ENCODE measurements at regions not wholly inside any gene's neighbourhood (a gene's known extent, or its start where the extent isn't known, plus 50 kb on each side); places are given as distances from the start of the nearest gene placed in this dataset.

DNA sequence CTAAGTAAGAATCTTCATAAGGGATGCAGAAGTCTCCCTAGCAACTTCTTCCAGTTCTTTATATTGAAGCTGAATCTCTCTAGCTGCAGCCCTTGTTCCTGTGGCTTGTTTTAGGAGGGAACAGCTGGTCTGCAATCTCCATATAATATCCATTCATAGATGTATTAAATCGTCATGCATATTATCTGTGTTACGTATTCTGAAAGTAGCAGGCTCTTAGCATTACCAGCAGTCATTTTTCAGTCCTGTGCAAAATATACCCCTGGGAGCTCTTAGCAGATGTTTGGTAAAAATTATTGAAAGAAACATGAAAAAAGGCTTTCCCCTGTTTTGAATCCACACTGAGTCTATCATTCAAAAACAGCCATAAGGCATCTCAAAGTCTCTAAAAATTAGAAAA lies 385.3 kb downstream of the IRS1 start:
- H3K9ac ChIP-seq (ENCODE audit: low read length): no peak overlapping the region

DNA sequence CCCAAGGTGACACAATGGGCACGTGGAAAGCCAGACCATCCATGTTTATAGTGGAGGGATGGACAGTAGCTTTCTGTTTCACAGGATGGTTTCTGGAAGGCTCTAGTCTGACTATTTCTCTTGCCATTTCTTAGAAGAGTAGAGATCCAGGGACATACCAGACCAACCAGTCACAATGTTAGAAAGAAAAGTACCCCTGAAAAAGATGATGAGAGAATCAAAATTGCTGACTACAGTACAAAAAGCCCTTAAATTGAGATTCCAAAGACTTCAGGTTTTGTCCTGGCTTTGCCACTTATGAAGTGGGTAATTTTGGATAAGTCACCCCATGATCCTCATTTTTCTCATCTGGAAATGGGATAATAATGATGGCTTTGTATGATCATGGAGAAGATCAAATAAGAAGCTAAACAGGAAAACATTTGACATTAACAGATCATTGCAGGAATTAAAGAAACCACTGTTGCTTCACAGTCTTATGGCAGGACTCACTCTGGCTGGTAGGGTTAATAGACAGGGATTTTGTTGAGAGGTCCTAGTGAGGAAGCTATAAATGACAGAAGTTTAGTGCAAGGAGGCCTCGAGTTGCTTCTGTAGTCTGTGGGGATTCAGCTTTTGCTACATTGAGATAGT lies 386.0 kb downstream of the IRS1 start:
- H3K4me2 ChIP-seq (ENCODE audit: low read depth, low read length, poor library complexity, severe bottlenecking): no peak overlapping the region
- no peaks in the 10 kb centered on the region for H3K79me2 ChIP-seq (ENCODE audit: low read length)
- no peak overlapping the region for H3K27ac ChIP-seq (ENCODE audit: low read length)
- no peak overlapping the region for H3K9ac ChIP-seq (ENCODE audit: low read length)
- H2AFZ ChIP-seq (ENCODE audit: low read length): no peak overlapping the region
- H4K20me1 ChIP-seq (ENCODE audit: insufficient read depth, low read depth, low read length): no peaks in the 10 kb centered on the region
- no peaks in the 10 kb centered on the region for H3K4me1 ChIP-seq (ENCODE audit: low read length)
- no peaks in the 10 kb centered on the region for H3K27me3 ChIP-seq (ENCODE audit: low read length)
- no peaks in the 10 kb centered on the region for H3K9me3 ChIP-seq (ENCODE audit: low read length)
- H3K9me2 ChIP-seq (replicated peaks; ENCODE audit: insufficient read depth, low read length): no peaks in the 10 kb centered on the region; the same call in 1 of the 2 replicates
- H3K36me3 ChIP-seq (ENCODE audit: insufficient read depth, low read length): no peaks in the 10 kb centered on the region
- no peak for DNase-seq
- H3K4me3 ChIP-seq (ENCODE audit: low read length): no peak overlapping the region

More for the DNA sequence above, 385.3 kb downstream of the IRS1 start:
- Histone ChIP-seq H3K36me3 (ENCODE audit: insufficient read depth, low read length) (no peaks in the 10 kb centered on the region), H3K9me3 (ENCODE audit: low read length) (no peaks in the 10 kb centered on the region), H3K4me2 (ENCODE audit: low read depth, low read length, poor library complexity, severe bottlenecking) (no peak overlapping the region), H4K20me1 (ENCODE audit: insufficient read depth, low read depth, low read length) (no peaks in the 10 kb centered on the region), H3K27me3 (ENCODE audit: low read length) (no peaks in the 10 kb centered on the region), H3K4me3 (ENCODE audit: low read length) (no peak overlapping the region), H3K4me1 (ENCODE audit: low read length) (no peaks in the 10 kb centered on the region), H3K79me2 (ENCODE audit: low read length) (no peaks in the 10 kb centered on the region), H3K9me2 (replicated peaks; ENCODE audit: insufficient read depth, low read length) (no peaks in the 10 kb centered on the region; the same call in 1 of the 2 replicates), H2AFZ (ENCODE audit: low read length) (no peak overlapping the region), H3K27ac (ENCODE audit: low read length) (no peak overlapping the region)
- DNase-seq: no peak

GRCh38 chr2:226411727-226412360 lies 387.8 kb downstream of the IRS1 start:
- Histone ChIP-seq H3K9ac (ENCODE audit: low read length) (no peak overlapping the region), H2AFZ (ENCODE audit: low read length) (no peak overlapping the region)
- DNase-seq: no peak

GRCh38 chr2:226411205-226411604 lies 388.4 kb downstream of the IRS1 start:
- DNase-seq: no peak
- Histone ChIP-seq H3K4me2 (ENCODE audit: low read depth, low read length, poor library complexity, severe bottlenecking) (no peak overlapping the region), H4K20me1 (ENCODE audit: insufficient read depth, low read depth, low read length) (no peaks in the 10 kb centered on the region), H3K4me3 (ENCODE audit: low read length) (no peak overlapping the region), H3K36me3 (ENCODE audit: insufficient read depth, low read length) (no peaks in the 10 kb centered on the region), H3K4me1 (ENCODE audit: low read length) (no peaks in the 10 kb centered on the region), H2AFZ (ENCODE audit: low read length) (no peak overlapping the region), H3K27me3 (ENCODE audit: low read length) (no peaks in the 10 kb centered on the region), H3K9me3 (ENCODE audit: low read length) (no peaks in the 10 kb centered on the region), H3K27ac (ENCODE audit: low read length) (no peak overlapping the region), H3K79me2 (ENCODE audit: low read length) (no peaks in the 10 kb centered on the region), H3K9me2 (replicated peaks; ENCODE audit: insufficient read depth, low read length) (no peaks in the 10 kb centered on the region; the same call in 1 of the 2 replicates), H3K9ac (ENCODE audit: low read length) (no peak overlapping the region)

More at GRCh38 chr2:226411727-226412360, 387.8 kb downstream of the IRS1 start:
- Histone ChIP-seq H3K4me3 (ENCODE audit: low read length) (no peak overlapping the region), H3K27ac (ENCODE audit: low read length) (no peak overlapping the region), H4K20me1 (ENCODE audit: insufficient read depth, low read depth, low read length) (no peaks in the 10 kb centered on the region), H3K9me2 (replicated peaks; ENCODE audit: insufficient read depth, low read length) (no peaks in the 10 kb centered on the region; the same call in 1 of the 2 replicates), H3K4me2 (ENCODE audit: low read depth, low read length, poor library complexity, severe bottlenecking) (no peak overlapping the region), H3K4me1 (ENCODE audit: low read length) (no peaks in the 10 kb centered on the region), H3K36me3 (ENCODE audit: insufficient read depth, low read length) (no peaks in the 10 kb centered on the region), H3K79me2 (ENCODE audit: low read length) (no peaks in the 10 kb centered on the region), H3K27me3 (ENCODE audit: low read length) (no peaks in the 10 kb centered on the region), H3K9me3 (ENCODE audit: low read length) (no peaks in the 10 kb centered on the region)

- no peaks in the 10 kb centered on the region for H3K36me3 ChIP-seq (ENCODE audit: insufficient read depth, low read length)
- no peaks in the 10 kb centered on the region; the same call in 1 of the 2 replicates for H3K9me2 ChIP-seq (replicated peaks; ENCODE audit: insufficient read depth, low read length)
- no peak for DNase-seq
- no peaks in the 10 kb centered on the region for H3K4me1 ChIP-seq (ENCODE audit: low read length)
- no peaks in the 10 kb centered on the region for H3K79me2 ChIP-seq (ENCODE audit: low read length)
- no peak overlapping the region for H3K4me2 ChIP-seq (ENCODE audit: low read depth, low read length, poor library complexity, severe bottlenecking)
- H3K9me3 ChIP-seq (ENCODE audit: low read length): no peaks in the 10 kb centered on the region
- no peaks in the 10 kb centered on the region for H3K27me3 ChIP-seq (ENCODE audit: low read length)
- no peak overlapping the region for H3K9ac ChIP-seq (ENCODE audit: low read length)
- H3K27ac ChIP-seq (ENCODE audit: low read length): no peak overlapping the region
- H4K20me1 ChIP-seq (ENCODE audit: insufficient read depth, low read depth, low read length): no peaks in the 10 kb centered on the region
- no peak overlapping the region for H2AFZ ChIP-seq (ENCODE audit: low read length)
- no peak overlapping the region for H3K4me3 ChIP-seq (ENCODE audit: low read length)
Observed at GRCh38 chr2:226410247-226410835, 389.3 kb downstream of the IRS1 start.

DNA sequence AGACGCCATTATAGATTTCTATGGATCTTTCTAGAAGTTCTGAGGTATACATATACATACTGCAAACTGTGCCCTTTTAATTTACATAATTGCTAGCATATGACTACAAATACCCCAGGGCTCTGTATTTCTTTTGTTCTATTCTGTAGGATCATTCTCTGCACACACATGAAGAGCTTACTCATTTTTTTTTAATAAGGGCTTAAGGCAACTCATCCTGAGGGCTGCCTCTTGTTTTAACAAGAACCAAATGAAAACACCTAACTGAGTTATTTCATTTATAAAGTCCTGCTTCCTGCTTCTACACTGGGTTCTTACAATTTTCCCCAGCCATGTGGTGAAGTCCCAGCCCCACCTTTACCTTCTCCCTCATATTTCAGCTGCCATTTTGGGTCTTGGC lies 390.5 kb downstream of the IRS1 start:
- H3K9me3 ChIP-seq (ENCODE audit: low read length): no peaks in the 10 kb centered on the region
- H3K79me2 ChIP-seq (ENCODE audit: low read length): no peaks in the 10 kb centered on the region
- H3K9ac ChIP-seq (ENCODE audit: low read length): no peak overlapping the region
- H3K27me3 ChIP-seq (ENCODE audit: low read length): no peaks in the 10 kb centered on the region
- H3K4me1 ChIP-seq (ENCODE audit: low read length): no peaks in the 10 kb centered on the region
- no peaks in the 10 kb centered on the region for H3K36me3 ChIP-seq (ENCODE audit: insufficient read depth, low read length)
- no peak overlapping the region for H3K4me2 ChIP-seq (ENCODE audit: low read depth, low read length, poor library complexity, severe bottlenecking)
- no peak overlapping the region for H3K4me3 ChIP-seq (ENCODE audit: low read length)
- H4K20me1 ChIP-seq (ENCODE audit: insufficient read depth, low read depth, low read length): no peaks in the 10 kb centered on the region
- DNase-seq: no peak
- no peak overlapping the region for H3K27ac ChIP-seq (ENCODE audit: low read length)
- H2AFZ ChIP-seq (ENCODE audit: low read length): no peak overlapping the region
- no peaks in the 10 kb centered on the region; the same call in 1 of the 2 replicates for H3K9me2 ChIP-seq (replicated peaks; ENCODE audit: insufficient read depth, low read length)

GRCh38 chr2:226408141-226408540 lies 391.5 kb downstream of the IRS1 start:
- no peak overlapping the region for H3K4me3 ChIP-seq (ENCODE audit: low read length)

GRCh38 chr2:226407135-226407534 lies 392.5 kb downstream of the IRS1 start:
- no peaks in the 10 kb centered on the region; the same call in 1 of the 2 replicates for H3K9me2 ChIP-seq (replicated peaks; ENCODE audit: insufficient read depth, low read length)
- no peak for DNase-seq
- H3K9me3 ChIP-seq (ENCODE audit: low read length): no peaks in the 10 kb centered on the region

More at GRCh38 chr2:226408141-226408540, 391.5 kb downstream of the IRS1 start:
- Histone ChIP-seq H3K27ac (ENCODE audit: low read length) (no peak overlapping the region), H2AFZ (ENCODE audit: low read length) (no peak overlapping the region), H3K9me2 (replicated peaks; ENCODE audit: insufficient read depth, low read length) (no peaks in the 10 kb centered on the region; the same call in 1 of the 2 replicates), H3K9me3 (ENCODE audit: low read length) (no peaks in the 10 kb centered on the region), H4K20me1 (ENCODE audit: insufficient read depth, low read depth, low read length) (no peaks in the 10 kb centered on the region), H3K79me2 (ENCODE audit: low read length) (no peaks in the 10 kb centered on the region), H3K27me3 (ENCODE audit: low read length) (no peaks in the 10 kb centered on the region), H3K4me1 (ENCODE audit: low read length) (no peaks in the 10 kb centered on the region), H3K9ac (ENCODE audit: low read length) (no peak overlapping the region), H3K36me3 (ENCODE audit: insufficient read depth, low read length) (no peaks in the 10 kb centered on the region), H3K4me2 (ENCODE audit: low read depth, low read length, poor library complexity, severe bottlenecking) (no peak overlapping the region)
- DNase-seq: no peak

More at GRCh38 chr2:226407135-226407534, 392.5 kb downstream of the IRS1 start:
- no peaks in the 10 kb centered on the region for H4K20me1 ChIP-seq (ENCODE audit: insufficient read depth, low read depth, low read length)
- no peak overlapping the region for H3K4me2 ChIP-seq (ENCODE audit: low read depth, low read length, poor library complexity, severe bottlenecking)
- no peak overlapping the region for H3K27ac ChIP-seq (ENCODE audit: low read length)
- H3K79me2 ChIP-seq (ENCODE audit: low read length): no peaks in the 10 kb centered on the region
- H3K27me3 ChIP-seq (ENCODE audit: low read length): no peaks in the 10 kb centered on the region
- H3K4me1 ChIP-seq (ENCODE audit: low read length): no peaks in the 10 kb centered on the region
- H3K36me3 ChIP-seq (ENCODE audit: insufficient read depth, low read length): no peaks in the 10 kb centered on the region
- no peak overlapping the region for H3K9ac ChIP-seq (ENCODE audit: low read length)
- no peak overlapping the region for H2AFZ ChIP-seq (ENCODE audit: low read length)
- H3K4me3 ChIP-seq (ENCODE audit: low read length): no peak overlapping the region
